H9 (cell line): ENCODE measurements at regions not wholly inside any gene's neighbourhood (a gene's known extent, or its start where the extent isn't known, plus 50 kb on each side); places are given as distances from the start of the nearest gene placed in this dataset.

ENCODE experiments used
- DNase-seq: peaks from one replicate; pipeline ENCODE4 v3.0.0-alpha.2; 2017
- H2AFZ ChIP-seq: one replicate; pipeline ENCODE4 v1.6.1; 2013; ENCODE audit warnings: mild to moderate bottlenecking, low read length, control low read depth, moderate library complexity
- H2AK5ac ChIP-seq: 2 replicates; pipeline ENCODE4 v1.6.1; 2013; ENCODE audit warnings: low read length, control low read depth, mixed read lengths; ENCODE audit not compliant: insufficient read length
- H2BK120ac ChIP-seq: one replicate; pipeline ENCODE4 v1.6.1; 2013; ENCODE audit warnings: low read depth, mild to moderate bottlenecking, low read length, control low read depth, inconsistent platforms; ENCODE audit not compliant: poor library complexity, severe bottlenecking
- H2BK12ac ChIP-seq: 2 replicates; pipeline ENCODE4 v1.6.1; 2013; ENCODE audit warnings: low read length, control low read depth, mixed read lengths, low read depth; ENCODE audit not compliant: insufficient read length
- H2BK15ac ChIP-seq: 2 replicates; pipeline ENCODE4 v1.6.1; 2013; ENCODE audit warnings: low read depth, low read length, control low read depth
- H2BK20ac ChIP-seq: one replicate; pipeline ENCODE4 v1.6.1; 2013; ENCODE audit warnings: low read depth, mild to moderate bottlenecking, low read length, control low read depth, inconsistent platforms; ENCODE audit not compliant: poor library complexity, severe bottlenecking
- H2BK5ac ChIP-seq: 2 replicates; pipeline ENCODE4 v1.6.1; 2013; ENCODE audit warnings: low read length, control low read depth, mixed read lengths; ENCODE audit not compliant: insufficient read length
- H3K14ac ChIP-seq: 2 replicates; pipeline ENCODE4 v1.6.1; 2013; ENCODE audit warnings: low read length, control low read depth; ENCODE audit not compliant: insufficient read depth
- H3K18ac ChIP-seq: 2 replicates; pipeline ENCODE4 v1.6.1; 2013; ENCODE audit warnings: low read depth, mild to moderate bottlenecking, mixed read lengths, low read length, control low read depth; ENCODE audit not compliant: insufficient read length
- H3K23ac ChIP-seq: 2 replicates; pipeline ENCODE4 v1.6.1; 2013; ENCODE audit warnings: low read length, control low read depth, mixed read lengths, low read depth; ENCODE audit not compliant: insufficient read length
- H3K23me2 ChIP-seq: 2 replicates; pipeline ENCODE4 v1.6.1; 2013; ENCODE audit warnings: low read depth, mild to moderate bottlenecking, mixed read lengths, low read length, control low read depth; ENCODE audit not compliant: insufficient read length, poor library complexity, severe bottlenecking
- H3K27ac ChIP-seq: 2 replicates; pipeline ENCODE4 v1.5.1; 2013; ENCODE audit warnings: low read length, control low read depth, mixed read lengths, low read depth; ENCODE audit not compliant: insufficient read length
- H3K27me3 ChIP-seq: 2 replicates; pipeline ENCODE4 v1.6.1; 2013; ENCODE audit warnings: low read length, control low read depth, inconsistent platforms; ENCODE audit not compliant: insufficient read depth
- H3K4ac ChIP-seq: 2 replicates; pipeline ENCODE4 v1.6.1; 2013; ENCODE audit warnings: low read depth, mild to moderate bottlenecking, control low read depth, inconsistent platforms, low read length, moderate library complexity
- H3K4me1 ChIP-seq: 2 replicates; pipeline ENCODE4 v1.6.1; 2013; ENCODE audit warnings: low read length, control low read depth, inconsistent platforms; ENCODE audit not compliant: insufficient read depth
- H3K4me2 ChIP-seq: 2 replicates; pipeline ENCODE4 v1.6.1; 2013; ENCODE audit warnings: low read length, control low read depth, mixed read lengths; ENCODE audit not compliant: insufficient read length, insufficient read depth
- H3K56ac ChIP-seq: 2 replicates; pipeline ENCODE4 v1.6.1; 2013; ENCODE audit warnings: low read depth, mild to moderate bottlenecking, mixed read lengths, low read length, control low read depth; ENCODE audit not compliant: insufficient read length
- H3K79me1 ChIP-seq: 2 replicates; pipeline ENCODE4 v1.6.1; 2013; ENCODE audit warnings: low read depth, mild to moderate bottlenecking, moderate library complexity, low read length, control low read depth, inconsistent platforms; ENCODE audit not compliant: insufficient read depth, poor library complexity, severe bottlenecking
- H3K79me2 ChIP-seq: 2 replicates; pipeline ENCODE4 v1.6.1; 2013; ENCODE audit warnings: low read length, control low read depth, inconsistent platforms; ENCODE audit not compliant: insufficient read depth
- H3K9ac ChIP-seq: 2 replicates; pipeline ENCODE4 v1.6.1; 2013; ENCODE audit warnings: low read length, control low read depth, mixed read lengths; ENCODE audit not compliant: insufficient read length; ENCODE audit errors: extremely low read depth
- H3K9me3 ChIP-seq: one replicate; pipeline ENCODE4 v1.6.1; 2013; ENCODE audit warnings: low read depth, low read length, inconsistent platforms; ENCODE audit not compliant: control insufficient read depth
- H3T11ph ChIP-seq: one replicate; pipeline ENCODE4 v1.6.1; 2013; ENCODE audit warnings: mild to moderate bottlenecking, low read length, control low read depth, inconsistent platforms
- H4K20me1 ChIP-seq: one replicate; pipeline ENCODE4 v1.6.1; 2013; ENCODE audit not compliant: control insufficient read depth, insufficient read length, insufficient read depth
- H4K5ac ChIP-seq: 2 replicates; pipeline ENCODE4 v1.6.1; 2013; ENCODE audit warnings: low read depth, mild to moderate bottlenecking, mixed read lengths, low read length, control low read depth; ENCODE audit not compliant: insufficient read length
- H4K8ac ChIP-seq: replicated peaks from 2 replicates; pipeline ENCODE4 v1.6.1; 2013; ENCODE audit warnings: low read length, control low read depth, mixed read lengths, low read depth; ENCODE audit not compliant: insufficient read length
- H4K91ac ChIP-seq: 2 replicates; pipeline ENCODE4 v1.6.1; 2013; ENCODE audit warnings: low read depth, mild to moderate bottlenecking, moderate library complexity, mixed read lengths, low read length, control low read depth; ENCODE audit not compliant: insufficient read length
- H3K27ac Mint-ChIP-seq, 3 experiments: 2 replicates in 2 of 3; 3 replicates in 1 of 3; pipeline ENCODE4 v1.8.0; 2020 to 2021; ENCODE audit warnings: mixed read lengths in 3 of 3, mild to moderate bottlenecking in 1 of 3, moderate library complexity in 1 of 3
- H3K27me3 Mint-ChIP-seq: 2 replicates; pipeline ENCODE4 v1.8.0; 2021; ENCODE audit warnings: low read depth, mild to moderate bottlenecking, moderate library complexity, mixed read lengths
- H3K36me3 Mint-ChIP-seq, 3 experiments: 2 replicates in 2 of 3; 3 replicates in 1 of 3; pipeline ENCODE4 v1.8.0; 2020 to 2021; ENCODE audit warnings: low read depth in 3 of 3, mixed read lengths in 3 of 3; ENCODE audit not compliant: insufficient read depth in 1 of 3
- H3K4me1 Mint-ChIP-seq, 2 experiments: 2 replicates each; pipeline ENCODE4 v1.8.0; 2020; ENCODE audit warnings: mixed read lengths in 2 of 2
- H3K4me3 Mint-ChIP-seq, 2 experiments: 2 replicates in 1 of 2; 3 replicates in 1 of 2; pipeline ENCODE4 v1.8.0; 2020 to 2021; ENCODE audit warnings: mild to moderate bottlenecking in 2 of 2, mixed read lengths in 2 of 2, moderate library complexity in 1 of 2
- H3K9me3 Mint-ChIP-seq, 2 experiments: 2 replicates in 1 of 2; 3 replicates in 1 of 2; pipeline ENCODE4 v1.8.0; 2020; ENCODE audit warnings: mild to moderate bottlenecking in 2 of 2, mixed read lengths in 2 of 2, moderate library complexity in 1 of 2
- WGBS: extraction: QIAGEN DNeasy Blood & Tissue Kit; methylation state at CpG from one replicate; pipeline ENCODE4 v1.1.7; 2013; ENCODE audit warnings: missing lambda C conversion rate, low lambda C conversion rate, mixed read lengths; ENCODE audit not compliant: insufficient read length; ENCODE audit errors: extremely low coverage; 5-methylcytosine and 5-hydroxymethylcytosine counted together
- TF ChIP-seq, protein P1 (sequence below): fragments of 200-600 bp; sonication (generic); conservative IDR thresholded peaks from 3 replicates; pipeline ENCODE4 v1.8.0; 2021; ENCODE audit warnings: antibody characterized with exemption, mild to moderate bottlenecking

DNA sequence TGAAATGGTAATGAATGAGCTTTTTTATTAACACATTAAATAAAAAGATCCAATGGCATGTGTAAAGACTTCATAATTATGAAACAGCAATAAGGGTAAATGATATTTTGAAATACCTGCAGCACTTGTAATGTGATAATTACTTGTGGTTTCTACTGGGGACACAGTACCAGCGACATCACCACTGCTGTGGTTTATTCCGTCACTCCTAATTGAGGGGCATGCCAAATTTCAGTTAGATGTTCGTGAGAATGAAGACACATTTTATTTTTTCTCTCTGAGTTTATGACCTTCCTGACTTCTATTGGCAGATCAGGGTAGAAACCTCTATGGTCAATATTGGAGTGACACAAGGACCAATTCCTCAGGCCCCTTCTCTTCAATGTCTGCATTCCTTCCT is 131.9 kb upstream of the XYLT1 start:
- Histone ChIP-seq H2BK15ac (no peak overlapping the region), H3K79me1 (no peaks in the 10 kb centered on the region), H2AK5ac (no peak overlapping the region), H3K4me1 (no peaks in the 10 kb centered on the region), H2BK120ac (no peak overlapping the region), H3K4me2 (no peak overlapping the region), H3K9me3 (no peaks in the 10 kb centered on the region), H2BK5ac (no peak overlapping the region), H4K8ac (no peak overlapping the region), H3K23ac (no peak overlapping the region), H3T11ph (no peak overlapping the region), H3K4ac (no peak overlapping the region), H3K23me2 (no peaks in the 10 kb centered on the region), H3K27ac (no peak overlapping the region), H3K27me3 (no peaks in the 10 kb centered on the region), H3K14ac (no peak overlapping the region), H4K91ac (no peak overlapping the region), H4K20me1 (no peaks in the 10 kb centered on the region), H3K79me2 (no peaks in the 10 kb centered on the region), H4K5ac (no peak overlapping the region), H2AFZ (no peak overlapping the region), H2BK20ac (no peak overlapping the region), H3K9ac (no peak overlapping the region), H3K18ac (no peak overlapping the region), H2BK12ac (no peak overlapping the region), H3K56ac (no peak overlapping the region)
- TF ChIP-seq, protein P1, sequence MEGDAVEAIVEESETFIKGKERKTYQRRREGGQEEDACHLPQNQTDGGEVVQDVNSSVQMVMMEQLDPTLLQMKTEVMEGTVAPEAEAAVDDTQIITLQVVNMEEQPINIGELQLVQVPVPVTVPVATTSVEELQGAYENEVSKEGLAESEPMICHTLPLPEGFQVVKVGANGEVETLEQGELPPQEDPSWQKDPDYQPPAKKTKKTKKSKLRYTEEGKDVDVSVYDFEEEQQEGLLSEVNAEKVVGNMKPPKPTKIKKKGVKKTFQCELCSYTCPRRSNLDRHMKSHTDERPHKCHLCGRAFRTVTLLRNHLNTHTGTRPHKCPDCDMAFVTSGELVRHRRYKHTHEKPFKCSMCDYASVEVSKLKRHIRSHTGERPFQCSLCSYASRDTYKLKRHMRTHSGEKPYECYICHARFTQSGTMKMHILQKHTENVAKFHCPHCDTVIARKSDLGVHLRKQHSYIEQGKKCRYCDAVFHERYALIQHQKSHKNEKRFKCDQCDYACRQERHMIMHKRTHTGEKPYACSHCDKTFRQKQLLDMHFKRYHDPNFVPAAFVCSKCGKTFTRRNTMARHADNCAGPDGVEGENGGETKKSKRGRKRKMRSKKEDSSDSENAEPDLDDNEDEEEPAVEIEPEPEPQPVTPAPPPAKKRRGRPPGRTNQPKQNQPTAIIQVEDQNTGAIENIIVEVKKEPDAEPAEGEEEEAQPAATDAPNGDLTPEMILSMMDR, result no peak
- H3K36me3 Mint-ChIP-seq, result peaks cover 0 to 17% (median 0%) of the 10 kb centered on the region in 3 experiments; a peak in 2 of 7 replicates
- no CpG with 5 or more reads among the region's 3 CpGs for WGBS
- peaks cover 13 to 14% of the 10 kb centered on the region in 2 experiments; a peak in 3 of 5 replicates for H3K9me3 Mint-ChIP-seq
- no peaks in the 10 kb centered on the region for H3K27me3 Mint-ChIP-seq
- DNase-seq, result no peak
- H3K4me3 Mint-ChIP-seq, result no peak overlapping the region
- H3K4me1 Mint-ChIP-seq, result peaks cover 9 to 10% of the 10 kb centered on the region in 2 experiments
- no peak overlapping the region for H3K27ac Mint-ChIP-seq
